Endothelial cell of umbilical vein (primary cell): ENCODE measurements at regions not wholly inside any gene's neighbourhood (a gene's known extent, or its start where the extent isn't known, plus 50 kb on each side); places are given as distances from the start of the nearest gene placed in this dataset.

Experiments
- BruUV-seq: library from RNA; stranded (reverse); fragments of 400-500 nt; replicated peaks from 2 replicates; lab custom pipeline; 2021; lab: Mats Ljungman, UMichigan
- CTCF ChIA-PET: fragments of 300-600, 350-600 bp; sonication (Branson Sonifier 250); formaldehyde crosslinking; loops from one replicate; lab custom pipeline; 2021; ENCODE audit warnings: antibody characterized with exemption, inconsistent platforms; lab: Charles Lee
- POLR2A ChIA-PET: fragments of 300-600, 350-600 bp; sonication (Branson Sonifier 250); formaldehyde crosslinking; loops from one replicate; lab custom pipeline; 2021; ENCODE audit warnings: antibody characterized with exemption, inconsistent platforms; lab: Charles Lee
- DNase-seq: peaks from one replicate; pipeline ENCODE4 v3.0.0-alpha.2; 2011; ENCODE audit warnings: low read depth, low spot score
- FAIRE-seq: peaks from 2 replicates; lab custom pipeline; 2011; peaks lifted over from hg19 to GRCh38; lab: Jason Lieb, UNC
- H2AFZ ChIP-seq: 2 replicates; pipeline ENCODE4 v1.6.0; 2012; ENCODE audit warnings: low read depth, low read length, control low read depth, inconsistent platforms
- H3K27ac ChIP-seq: 2 replicates; pipeline ENCODE4 v1.5.1; 2011; ENCODE audit warnings: low read depth, mild to moderate bottlenecking, control low read depth, low read length, moderate library complexity; ENCODE audit not compliant: insufficient read depth
- H3K27me3 ChIP-seq, 2 experiments: 2 replicates each; pipeline versions ENCODE4 v1.6.0 to v1.6.1; 2011; ENCODE audit warnings: low read length in 2 of 2, mixed read lengths in 1 of 2; ENCODE audit not compliant: control insufficient read depth in 2 of 2, insufficient read depth in 2 of 2
- H3K36me3 ChIP-seq, 2 experiments: 2 replicates in 1 of 2; 3 replicates in 1 of 2; pipeline ENCODE4 v1.5.1; 2011; ENCODE audit warnings: low read length in 2 of 2, mild to moderate bottlenecking in 1 of 2, moderate library complexity in 1 of 2; ENCODE audit not compliant: control insufficient read depth in 2 of 2, insufficient read depth in 2 of 2; ENCODE audit errors: extremely low read depth in 1 of 2
- H3K4me1 ChIP-seq: 3 replicates; pipeline ENCODE4 v1.5.1; 2011; ENCODE audit warnings: mild to moderate bottlenecking, low read length; ENCODE audit not compliant: control insufficient read depth, insufficient read depth; ENCODE audit errors: extremely low read depth
- H3K4me2 ChIP-seq: 2 replicates; pipeline ENCODE4 v1.6.1; 2011; ENCODE audit warnings: low read length, control low read depth, mixed read lengths; ENCODE audit not compliant: insufficient read depth
- H3K4me3 ChIP-seq, 3 experiments: fragments of 200-600 bp in 1 of 3; sonication (generic), shearing (Covaris generic) in 1 of 3; replicated peaks in 1 of 3; 2 replicates each; pipeline ENCODE4 v1.5.1; 2011 to 2016; ENCODE audit warnings: control low read depth in 3 of 3, low read length in 3 of 3, mild to moderate bottlenecking in 2 of 3, inconsistent platforms in 1 of 3, low read depth in 1 of 3, moderate library complexity in 1 of 3; ENCODE audit not compliant: insufficient read depth in 1 of 3
- H3K79me2 ChIP-seq: 2 replicates; pipeline ENCODE4 v1.6.0; 2012; ENCODE audit warnings: low read length, inconsistent platforms; ENCODE audit not compliant: control insufficient read depth, insufficient read depth
- H3K9ac ChIP-seq: replicated peaks from 2 replicates; pipeline ENCODE3; 2011; ENCODE audit warnings: low read length, control low read depth; ENCODE audit not compliant: insufficient read depth; ENCODE audit errors: extremely low read depth
- H3K9me1 ChIP-seq: replicated peaks from 3 replicates; pipeline ENCODE4 v1.6.0; 2011; ENCODE audit warnings: mild to moderate bottlenecking, low read length; ENCODE audit not compliant: control insufficient read depth, insufficient read depth; ENCODE audit errors: extremely low read depth
- H3K9me3 ChIP-seq: replicated peaks from 2 replicates; pipeline ENCODE4 v1.5.1; 2012; ENCODE audit warnings: low read length, inconsistent platforms; ENCODE audit not compliant: control insufficient read depth, insufficient read depth
- H4K20me1 ChIP-seq: replicated peaks from 2 replicates; pipeline ENCODE3; 2011; ENCODE audit warnings: mild to moderate bottlenecking, low read length; ENCODE audit not compliant: control insufficient read depth, insufficient read depth; ENCODE audit errors: extremely low read depth
- EZH2 ChIP-seq: IDR thresholded peaks from 2 replicates; pipeline ENCODE4 v1.6.1; 2012; ENCODE audit warnings: borderline replicate concordance, low read depth, mild to moderate bottlenecking, moderate library complexity, low read length, inconsistent platforms; ENCODE audit not compliant: severe bottlenecking
- FOS ChIP-seq: IDR thresholded peaks from 2 replicates; pipeline ENCODE4 v1.6.1; 2011; ENCODE audit warnings: mild to moderate bottlenecking, low read length, moderate library complexity, borderline replicate concordance; ENCODE audit not compliant: insufficient read depth
- POLR2AphosphoS5 ChIP-seq: IDR thresholded peaks from 2 replicates; pipeline ENCODE4 v1.6.1; 2012; ENCODE audit warnings: low read depth, mild to moderate bottlenecking, control low read depth, low read length, moderate library complexity; ENCODE audit not compliant: insufficient read depth
- dilution Hi-C: fragments of 300-500 bp; cut with MboI; formaldehyde crosslinking; loops from one replicate; pipeline ENCODE4 v1.15.0; 2019; ENCODE audit warnings: low sequenced_read_pairs; ENCODE audit not compliant: extremely low pct_ligation_motif_present
- intact Hi-C: fragments of 100-400 bp; cut with micrococcal nuclease; formaldehyde crosslinking; loops from one replicate; pipeline ENCODE4 v1.10.0; 2022

- no peaks in the 10 kb centered on the region for H3K9me3 ChIP-seq
- no peaks in the 10 kb centered on the region for H3K9me1 ChIP-seq
- H4K20me1 ChIP-seq, result no peaks in the 10 kb centered on the region
- no peak for DNase-seq
- FAIRE-seq, result no peak
- dilution Hi-C loops, result no loop called here
- TF ChIP-seq POLR2AphosphoS5 (no peak), EZH2 (no peak)
- no TSS peak for BruUV-seq
- no peaks in the 10 kb centered on the region for H3K4me1 ChIP-seq
- H3K27me3 ChIP-seq, result no peaks in the 10 kb centered on the region
- H3K4me2 ChIP-seq, result no peak overlapping the region
- ChIA-PET POLR2A (no interaction called here), CTCF (no interaction called here)
- no peak overlapping the region for H3K4me3 ChIP-seq
- H3K9ac ChIP-seq, result no peak overlapping the region
- no peak overlapping the region for H3K27ac ChIP-seq
- H3K36me3 ChIP-seq, result no peaks in the 10 kb centered on the region
- no peaks in the 10 kb centered on the region for H3K79me2 ChIP-seq
- no peak overlapping the region for H2AFZ ChIP-seq
- intact Hi-C loops, result no loop called here
Measured at GRCh38 chr20:52534616-52535015, 343.0 kb upstream of the ZFP64 start.

GRCh38 chr20:52533401-52533800 is 341.8 kb upstream of the ZFP64 start:
- DNase-seq (no peak), FAIRE-seq (no peak)
- Histone ChIP-seq H2AFZ (no peak overlapping the region), H3K4me3 (no peak overlapping the region), H3K9me3 (no peaks in the 10 kb centered on the region), H3K36me3 (no peaks in the 10 kb centered on the region), H3K27me3 (no peaks in the 10 kb centered on the region), H3K4me2 (no peak overlapping the region), H3K4me1 (no peaks in the 10 kb centered on the region), H4K20me1 (no peaks in the 10 kb centered on the region), H3K79me2 (no peaks in the 10 kb centered on the region), H3K9ac (no peak overlapping the region), H3K27ac (no peak overlapping the region), H3K9me1 (no peaks in the 10 kb centered on the region)
- dilution Hi-C loops, result no loop called here
- POLR2A ChIA-PET, result no interaction called here
- TF ChIP-seq POLR2AphosphoS5, result no peak
- TF ChIP-seq FOS, result no peak
- intact Hi-C loops, result no loop called here
- CTCF ChIA-PET, result no interaction called here
- no TSS peak for BruUV-seq
